Neutrophil (primary cell): ENCODE measurements at regions not wholly inside any gene's neighbourhood (a gene's known extent, or its start where the extent isn't known, plus 50 kb on each side); places are given as distances from the start of the nearest gene placed in this dataset.

Source experiments
- H3K27ac ChIP-seq: fragments of 200-600 bp; sonication (generic); 2 replicates; pipeline ENCODE4 v1.5.1; 2016; ENCODE audit warnings: mild to moderate bottlenecking, moderate library complexity
- H3K27me3 ChIP-seq: fragments of 200-600 bp; sonication (generic); 2 replicates; pipeline ENCODE4 v1.6.0; 2016; ENCODE audit warnings: mild to moderate bottlenecking
- H3K36me3 ChIP-seq: fragments of 200-600 bp; sonication (generic); 2 replicates; pipeline ENCODE4 v1.5.1; 2017
- H3K4me1 ChIP-seq, 2 experiments: fragments of 200-600 bp in 1 of 2; sonication (generic) in 1 of 2; 1 replicate in 1 of 2; 2 replicates in 1 of 2; pipeline versions ENCODE4 v1.5.1 to v1.6.1; 2013 to 2016; ENCODE audit warnings: low read depth in 1 of 2, low read length in 1 of 2, mild to moderate bottlenecking in 1 of 2, moderate library complexity in 1 of 2; ENCODE audit not compliant: control insufficient read depth in 1 of 2, insufficient read depth in 1 of 2
- H3K4me3 ChIP-seq, 2 experiments: fragments of 200-600 bp in 1 of 2; sonication (generic) in 1 of 2; 1 replicate in 1 of 2; 2 replicates in 1 of 2; pipeline ENCODE4 v1.5.1; 2013 to 2016; ENCODE audit warnings: low read depth in 1 of 2, low read length in 1 of 2, mild to moderate bottlenecking in 1 of 2, moderate library complexity in 1 of 2
- H3K9me3 ChIP-seq: fragments of 200-600 bp; sonication (generic); 2 replicates; pipeline ENCODE4 v1.5.1; 2016
- TF ChIP-seq, protein P1 (sequence below): fragments of 200-600 bp; sonication (generic); IDR thresholded peaks from 2 replicates; pipeline ENCODE4 v1.5.1; 2016; ENCODE audit warnings: antibody characterized with exemption

DNA sequence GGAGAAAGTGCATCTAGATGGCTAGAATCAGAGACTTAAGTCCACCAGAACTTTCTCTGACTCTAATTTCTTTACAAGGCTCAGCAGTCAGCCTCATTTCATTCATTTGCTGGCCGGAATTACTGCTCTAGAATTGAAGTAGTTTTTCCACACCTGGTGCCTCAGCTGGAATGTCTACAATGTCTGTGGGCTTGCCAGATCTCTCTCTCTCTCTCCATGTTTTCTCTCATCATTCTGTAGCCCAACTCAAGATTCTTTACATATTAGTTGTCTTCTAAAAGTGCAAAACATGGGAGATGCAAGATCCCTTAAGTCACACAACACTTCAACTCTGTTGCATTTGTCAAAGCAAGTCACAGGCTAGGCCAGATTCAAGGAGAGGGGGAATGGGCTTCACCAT is 103.9 kb upstream of the TAF11L2 start:
- peaks cover 2 to 3% of the 10 kb centered on the region in 2 experiments for H3K4me1 ChIP-seq
- no peaks in the 10 kb centered on the region for H3K27me3 ChIP-seq
- no peaks in the 10 kb centered on the region for H3K9me3 ChIP-seq
- TF ChIP-seq, protein P1, sequence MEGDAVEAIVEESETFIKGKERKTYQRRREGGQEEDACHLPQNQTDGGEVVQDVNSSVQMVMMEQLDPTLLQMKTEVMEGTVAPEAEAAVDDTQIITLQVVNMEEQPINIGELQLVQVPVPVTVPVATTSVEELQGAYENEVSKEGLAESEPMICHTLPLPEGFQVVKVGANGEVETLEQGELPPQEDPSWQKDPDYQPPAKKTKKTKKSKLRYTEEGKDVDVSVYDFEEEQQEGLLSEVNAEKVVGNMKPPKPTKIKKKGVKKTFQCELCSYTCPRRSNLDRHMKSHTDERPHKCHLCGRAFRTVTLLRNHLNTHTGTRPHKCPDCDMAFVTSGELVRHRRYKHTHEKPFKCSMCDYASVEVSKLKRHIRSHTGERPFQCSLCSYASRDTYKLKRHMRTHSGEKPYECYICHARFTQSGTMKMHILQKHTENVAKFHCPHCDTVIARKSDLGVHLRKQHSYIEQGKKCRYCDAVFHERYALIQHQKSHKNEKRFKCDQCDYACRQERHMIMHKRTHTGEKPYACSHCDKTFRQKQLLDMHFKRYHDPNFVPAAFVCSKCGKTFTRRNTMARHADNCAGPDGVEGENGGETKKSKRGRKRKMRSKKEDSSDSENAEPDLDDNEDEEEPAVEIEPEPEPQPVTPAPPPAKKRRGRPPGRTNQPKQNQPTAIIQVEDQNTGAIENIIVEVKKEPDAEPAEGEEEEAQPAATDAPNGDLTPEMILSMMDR = no peak
- H3K27ac ChIP-seq = no peak overlapping the region
- H3K4me3 ChIP-seq = no peak overlapping the region
- H3K36me3 ChIP-seq = no peaks in the 10 kb centered on the region

DNA sequence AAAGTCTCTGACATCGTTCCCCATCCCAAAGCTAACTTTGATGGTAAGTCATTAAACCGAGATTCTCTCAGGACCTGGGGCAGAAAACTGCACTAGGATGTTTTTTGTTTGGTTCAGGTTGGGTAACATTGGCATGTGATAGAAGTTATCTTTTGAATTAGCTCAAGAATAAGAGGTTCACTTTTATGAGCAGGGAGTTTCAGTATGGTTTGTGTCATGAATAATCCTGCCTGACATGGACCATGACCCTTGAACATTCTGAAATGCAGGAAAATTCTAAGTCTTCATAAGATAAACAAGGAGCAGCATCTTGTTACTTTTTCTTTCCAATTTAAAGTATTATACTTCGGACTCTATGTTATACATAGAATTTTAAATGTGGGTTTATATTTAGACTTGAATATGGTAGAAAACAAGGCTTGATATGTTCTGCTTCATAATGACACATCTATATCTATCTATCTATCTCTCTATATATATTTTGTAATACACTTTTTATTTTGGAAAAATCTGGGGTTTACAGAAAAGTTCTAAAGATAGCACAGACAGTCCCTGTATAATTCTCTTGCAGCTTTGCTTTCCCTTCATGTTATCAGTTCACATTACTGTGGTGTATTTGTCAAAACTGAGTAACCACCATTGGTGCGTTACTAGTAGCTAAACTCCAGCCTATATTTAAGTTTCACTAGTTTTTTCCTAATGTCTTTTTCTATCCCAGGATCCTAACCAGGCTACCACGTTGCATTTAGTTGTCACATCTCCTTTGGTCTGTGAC is 102.7 kb upstream of the TAF11L2 start:
- Histone ChIP-seq H3K4me3 (no peak overlapping the region), H3K9me3 (no peaks in the 10 kb centered on the region), H3K27ac (no peak overlapping the region), H3K27me3 (no peaks in the 10 kb centered on the region), H3K4me1 (peaks cover 13 to 14% of the 10 kb centered on the region in 2 experiments), H3K36me3 (no peaks in the 10 kb centered on the region)
- TF ChIP-seq, protein P1 = no peak

DNA sequence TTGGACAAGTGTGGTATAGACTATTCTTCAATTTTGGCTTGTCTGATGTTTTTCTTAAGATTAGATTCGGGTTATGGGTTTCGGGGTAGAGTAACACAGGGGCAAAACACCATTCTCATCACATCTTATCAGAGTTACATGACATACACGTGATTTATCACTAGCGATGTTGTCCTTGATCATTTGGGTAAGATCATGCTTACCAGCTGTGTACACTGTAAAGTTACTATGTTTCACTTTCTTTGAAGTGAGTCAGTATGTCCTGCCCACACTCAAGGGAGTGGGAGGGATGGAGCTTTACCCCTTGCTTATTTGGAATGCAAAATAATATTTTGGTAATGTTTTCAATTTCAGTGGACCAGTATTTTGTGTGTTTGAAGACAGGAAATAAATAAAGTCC is 101.8 kb upstream of the TAF11L2 start:
- Histone ChIP-seq H3K4me3 (no peak overlapping the region), H3K9me3 (no peaks in the 10 kb centered on the region), H3K27me3 (no peaks in the 10 kb centered on the region), H3K27ac (no peak overlapping the region), H3K36me3 (no peaks in the 10 kb centered on the region), H3K4me1 (peaks cover 23 to 24% of the 10 kb centered on the region in 2 experiments)
- TF ChIP-seq, protein P1 = no peak

DNA sequence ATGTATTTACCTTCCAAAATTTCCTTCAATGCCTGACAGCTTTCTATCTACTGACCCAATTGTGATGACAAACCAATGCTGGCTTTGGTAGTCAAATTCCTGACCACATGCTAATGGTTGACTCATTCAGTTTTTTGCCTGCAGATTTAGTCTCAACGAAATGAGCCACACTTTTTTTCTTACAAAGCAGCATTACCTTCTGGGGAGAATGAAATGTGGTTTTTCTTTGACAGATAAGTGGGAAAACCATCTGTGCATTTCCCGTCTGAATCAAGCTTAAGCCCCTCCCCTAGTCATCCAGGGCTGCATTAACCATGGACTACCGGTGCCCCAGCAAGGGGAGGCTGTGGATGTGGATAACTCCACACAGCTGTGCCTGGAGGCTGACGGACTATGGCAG is 99.6 kb upstream of the TAF11L2 start:
- TF ChIP-seq, protein P1 = no peak
- H3K4me1 ChIP-seq = peaks cover 39 to 44% of the 10 kb centered on the region in 2 experiments
- no peak overlapping the region for H3K4me3 ChIP-seq

DNA sequence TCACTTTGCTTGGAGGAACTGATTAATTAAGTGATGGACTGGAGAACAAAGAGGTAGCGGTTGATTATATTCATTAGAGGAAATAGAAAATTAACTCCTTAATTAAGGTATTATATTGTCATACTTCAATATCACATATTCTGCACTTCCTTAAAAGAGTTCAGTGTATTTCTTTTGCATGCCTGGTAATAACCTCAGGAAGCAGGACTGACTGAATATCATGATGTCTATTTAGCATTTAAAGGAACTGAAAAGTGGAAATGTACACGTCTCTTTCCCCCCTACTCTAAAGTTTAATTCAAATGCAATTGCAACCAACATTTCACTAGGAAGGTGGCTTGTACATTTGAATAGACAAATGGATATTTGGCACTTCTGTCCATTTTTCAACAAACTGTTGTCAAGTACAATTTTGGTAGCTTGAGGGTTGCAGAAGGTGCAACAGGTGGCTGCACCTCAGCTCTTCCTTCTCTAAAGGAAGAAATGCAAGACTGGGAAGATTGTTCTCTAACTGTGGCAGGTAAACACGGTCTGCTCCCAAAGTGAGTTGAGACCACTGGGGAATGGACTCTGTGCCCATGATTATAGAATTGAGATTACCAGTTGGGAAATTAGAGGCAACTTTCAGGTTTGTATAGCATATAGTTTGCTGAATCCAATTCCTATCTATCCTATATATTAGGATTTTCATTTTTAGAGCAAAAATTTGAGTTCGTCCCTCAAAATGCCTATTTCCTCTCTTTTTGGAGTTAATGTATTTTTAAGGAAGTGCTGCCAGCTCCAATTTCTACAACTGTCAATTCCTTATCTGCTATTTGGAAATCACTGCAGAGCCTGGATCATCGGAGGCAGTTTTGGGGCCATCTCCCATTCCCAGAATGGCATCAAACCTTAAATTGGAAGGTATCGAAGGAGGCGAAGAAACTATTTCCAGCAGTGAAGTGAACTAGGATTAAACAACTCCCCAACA is 98.9 kb upstream of the TAF11L2 start:
- Histone ChIP-seq H3K27ac (peak overlapping the region; percentile 67), H3K4me3 (no peak overlapping the region), H3K27me3 (no peaks in the 10 kb centered on the region), H3K9me3 (no peaks in the 10 kb centered on the region), H3K4me1 (peaks cover 42 to 52% of the 10 kb centered on the region in 2 experiments), H3K36me3 (no peaks in the 10 kb centered on the region)
- TF ChIP-seq, protein P1 = no peak

More for the DNA sequence above, 99.6 kb upstream of the TAF11L2 start:
- no peaks in the 10 kb centered on the region for H3K9me3 ChIP-seq
- no peaks in the 10 kb centered on the region for H3K36me3 ChIP-seq
- H3K27me3 ChIP-seq = no peaks in the 10 kb centered on the region
- peak overlapping the region; percentile 67 for H3K27ac ChIP-seq
